Right atrium auricular region (tissue), 2 donors: ENCODE measurements at regions not wholly inside any gene's neighbourhood (a gene's known extent, or its start where the extent isn't known, plus 50 kb on each side); places are given as distances from the start of the nearest gene placed in this dataset.

Experiments used
- DNase-seq: peaks from one replicate; pipeline ENCODE4 v3.0.0-alpha.2; 2019; ENCODE audit warnings: low spot score
- H3K27ac ChIP-seq, 2 donors: fragments of 200-600 bp; sonication (generic); 1 replicate in 1 of 2; 2 replicates in 1 of 2; pipeline ENCODE4 v1.5.1; 2016 to 2019
- H3K27me3 ChIP-seq, 2 donors: fragments of 200-600 bp; sonication (generic); one replicate each; pipeline versions ENCODE4 v1.5.1 to v1.6.0; 2017 to 2019
- H3K36me3 ChIP-seq: fragments of 200-600 bp; sonication (generic); one replicate; pipeline ENCODE4 v1.5.1; 2016
- H3K4me1 ChIP-seq, 2 donors: fragments of 200-600 bp; sonication (generic); one replicate each; pipeline versions ENCODE4 v1.5.1 to v1.6.0; 2017 to 2019
- H3K4me3 ChIP-seq, 2 donors: fragments of 200-600 bp; sonication (generic); 1 replicate in 1 of 2; 2 replicates in 1 of 2; pipeline ENCODE4 v1.5.1; 2017 to 2019; ENCODE audit warnings: mild to moderate bottlenecking in 1 of 2, moderate library complexity in 1 of 2
- H3K9me3 ChIP-seq, 2 donors: fragments of 200-600 bp; sonication (generic); one replicate each; pipeline ENCODE4 v1.5.1; 2019
- CTCF ChIP-seq, 2 donors: fragments of 200-600 bp; sonication (generic); IDR thresholded peaks; one replicate each; pipeline ENCODE4 v1.5.1; 2019; ENCODE audit warnings: antibody characterized with exemption in 2 of 2

- Histone ChIP-seq H3K4me3 (no peak overlapping the region), H3K9me3 (no peaks in the 10 kb centered on the region), H3K4me1 (no peaks in the 10 kb centered on the region), H3K27me3 (no peaks in the 10 kb centered on the region), H3K36me3 (no peaks in the 10 kb centered on the region), H3K27ac (no peak overlapping the region)
- no peak for DNase-seq
- no peak for TF ChIP-seq CTCF (IDR thresholded peaks at IDR 0.05)
These were observed 363.5 kb downstream of the CDH9 start for GRCh38 chr5:26674846-26675245.

GRCh38 chr5:26669523-26669922, 368.9 kb downstream of the CDH9 start:
- Histone ChIP-seq H3K4me1 (no peaks in the 10 kb centered on the region), H3K27ac (no peak overlapping the region), H3K27me3 (no peaks in the 10 kb centered on the region), H3K4me3 (no peak overlapping the region), H3K36me3 (no peaks in the 10 kb centered on the region), H3K9me3 (no peaks in the 10 kb centered on the region)
- TF ChIP-seq CTCF (IDR thresholded peaks at IDR 0.05) = no peak
- DNase-seq = no peak

GRCh38 chr5:26669031-26669430, 369.4 kb downstream of the CDH9 start:
- no peak overlapping the region for H3K4me3 ChIP-seq

GRCh38 chr5:26666371-26666770, 372.0 kb downstream of the CDH9 start:
- no peak for TF ChIP-seq CTCF (IDR thresholded peaks at IDR 0.05)
- Histone ChIP-seq H3K36me3 (no peaks in the 10 kb centered on the region), H3K4me3 (no peak overlapping the region), H3K4me1 (no peaks in the 10 kb centered on the region), H3K27me3 (no peaks in the 10 kb centered on the region), H3K9me3 (no peaks in the 10 kb centered on the region), H3K27ac (no peak overlapping the region)
- no peak for DNase-seq

More at GRCh38 chr5:26669031-26669430, 369.4 kb downstream of the CDH9 start:
- Histone ChIP-seq H3K27me3 (no peaks in the 10 kb centered on the region), H3K4me1 (no peaks in the 10 kb centered on the region), H3K9me3 (no peaks in the 10 kb centered on the region), H3K36me3 (no peaks in the 10 kb centered on the region), H3K27ac (no peak overlapping the region)
- TF ChIP-seq CTCF (IDR thresholded peaks at IDR 0.05) = no peak
- DNase-seq = no peak

- Histone ChIP-seq H3K27ac (no peak overlapping the region), H3K36me3 (no peaks in the 10 kb centered on the region), H3K4me3 (no peak overlapping the region), H3K27me3 (no peaks in the 10 kb centered on the region), H3K4me1 (no peaks in the 10 kb centered on the region), H3K9me3 (no peaks in the 10 kb centered on the region)
- TF ChIP-seq CTCF (IDR thresholded peaks at IDR 0.05) = no peak
- DNase-seq = no peak
These were observed 374.9 kb downstream of the CDH9 start for GRCh38 chr5:26663500-26663899.

- no peak for DNase-seq
- Histone ChIP-seq H3K4me1 (no peaks in the 10 kb centered on the region), H3K27me3 (no peaks in the 10 kb centered on the region), H3K36me3 (no peaks in the 10 kb centered on the region), H3K9me3 (no peaks in the 10 kb centered on the region), H3K27ac (no peak overlapping the region), H3K4me3 (no peak overlapping the region)
- no peak for TF ChIP-seq CTCF (IDR thresholded peaks at IDR 0.05)
These were observed 375.5 kb downstream of the CDH9 start for GRCh38 chr5:26662806-26663360.
